ENCODE measurements at regions not wholly inside any gene's neighbourhood (a gene's known extent, or its start where the extent isn't known, plus 50 kb on each side); places are given as distances from the start of the nearest gene placed in this dataset.

DNA sequence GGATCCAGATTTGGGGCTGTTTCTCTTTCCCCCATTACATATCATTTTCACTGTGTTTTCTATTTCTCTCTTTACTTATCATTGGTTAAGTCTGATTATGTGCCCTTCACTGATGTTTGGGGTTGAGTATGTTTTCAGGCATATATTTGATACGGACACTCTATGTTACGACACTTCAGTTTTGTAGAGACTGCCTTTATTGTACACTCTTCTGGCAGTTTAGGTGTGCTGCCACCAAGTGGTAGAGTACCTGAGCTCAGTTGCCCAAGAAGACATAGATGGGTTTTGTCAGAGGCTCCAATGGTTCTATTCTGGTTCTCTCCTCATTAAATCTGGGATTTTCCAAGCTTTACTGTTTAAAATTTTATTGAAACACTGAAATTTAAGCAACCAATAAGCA lies 255.0 kb upstream of the ROPN1 start:
- no peaks in the 10 kb centered on the region for H3K9me3 Mint-ChIP-seq (ENCODE audit: unreplicated experiment)
- no peak for DNase-seq (ENCODE audit: extremely low spot score, unreplicated experiment)
- H3K4me3 Mint-ChIP-seq (ENCODE audit: unreplicated experiment): no peak overlapping the region
- H3K36me3 Mint-ChIP-seq (ENCODE audit: unreplicated experiment): no peaks in the 10 kb centered on the region
- peaks cover 16% of the 10 kb centered on the region for H3K4me1 Mint-ChIP-seq (ENCODE audit: unreplicated experiment)
- no peaks in the 10 kb centered on the region for H3K27me3 Mint-ChIP-seq (ENCODE audit: unreplicated experiment)
- no peak overlapping the region for H3K27ac Mint-ChIP-seq (ENCODE audit: unreplicated experiment)
- peak; percentile 39 for TF ChIP-seq CTCF (IDR thresholded peaks at IDR 0.05)

DNA sequence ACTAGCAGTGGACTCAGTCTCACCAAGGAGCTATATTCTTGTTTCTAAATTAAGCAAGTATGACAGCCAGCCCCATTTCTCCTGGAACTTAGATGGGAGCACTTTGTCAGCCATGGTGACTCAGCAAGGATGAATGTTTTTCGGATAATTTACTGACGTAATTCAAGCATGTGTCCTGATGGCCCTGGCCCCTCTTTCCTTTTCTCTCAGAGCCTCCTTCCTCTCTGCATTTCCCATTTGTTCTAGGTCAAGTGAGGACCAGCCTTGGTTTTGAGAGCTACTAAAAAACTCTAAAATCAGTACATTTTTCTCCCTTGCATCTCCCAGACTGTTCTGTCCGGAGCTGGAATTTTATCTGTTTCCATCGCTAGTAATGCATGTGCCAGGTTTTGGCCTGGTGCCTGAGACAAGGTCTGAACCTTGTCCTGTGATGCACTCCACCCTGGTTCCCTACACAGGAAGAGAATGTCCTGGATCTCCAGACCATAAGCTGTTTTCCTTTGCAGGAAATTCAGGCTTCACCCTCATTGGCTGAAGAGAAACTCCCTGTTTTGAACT lies 256.6 kb upstream of the ROPN1 start:
- H3K27me3 Mint-ChIP-seq (ENCODE audit: unreplicated experiment): no peaks in the 10 kb centered on the region
- H3K27ac Mint-ChIP-seq (ENCODE audit: unreplicated experiment): peak overlapping the region; percentile 79
- no peaks in the 10 kb centered on the region for H3K9me3 Mint-ChIP-seq (ENCODE audit: unreplicated experiment)
- DNase-seq (ENCODE audit: extremely low spot score, unreplicated experiment): no peak
- H3K4me1 Mint-ChIP-seq (ENCODE audit: unreplicated experiment): peaks cover 16% of the 10 kb centered on the region
- no peaks in the 10 kb centered on the region for H3K36me3 Mint-ChIP-seq (ENCODE audit: unreplicated experiment)
- H3K4me3 Mint-ChIP-seq (ENCODE audit: unreplicated experiment): no peak overlapping the region
- no peak for TF ChIP-seq CTCF (IDR thresholded peaks at IDR 0.05)

DNA sequence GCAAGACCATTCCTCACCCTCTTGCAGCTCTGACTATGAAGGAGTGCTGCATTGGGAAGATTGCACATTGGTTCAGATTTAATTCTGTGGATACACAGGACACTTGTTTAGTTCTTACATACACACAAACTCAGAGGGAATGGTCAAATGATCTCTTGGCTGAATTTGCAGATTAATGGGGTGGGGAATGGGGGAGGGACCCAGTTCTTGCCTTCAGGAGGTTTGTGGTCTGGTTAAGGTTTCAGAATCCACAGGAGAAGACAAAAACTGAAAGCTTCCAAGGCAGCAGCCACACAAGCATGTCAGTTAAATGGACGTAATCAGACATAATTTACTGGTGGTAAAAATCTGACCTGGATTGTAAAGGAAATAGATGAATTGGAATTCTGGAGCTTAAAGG lies 257.1 kb upstream of the ROPN1 start:
- TF ChIP-seq CTCF (IDR thresholded peaks at IDR 0.05): no peak
- DNase-seq (ENCODE audit: extremely low spot score, unreplicated experiment): no peak
- no peaks in the 10 kb centered on the region for H3K36me3 Mint-ChIP-seq (ENCODE audit: unreplicated experiment)
- peaks cover 16% of the 10 kb centered on the region for H3K4me1 Mint-ChIP-seq (ENCODE audit: unreplicated experiment)
- peak overlapping the region; percentile 79 for H3K27ac Mint-ChIP-seq (ENCODE audit: unreplicated experiment)
- no peaks in the 10 kb centered on the region for H3K27me3 Mint-ChIP-seq (ENCODE audit: unreplicated experiment)
- no peaks in the 10 kb centered on the region for H3K9me3 Mint-ChIP-seq (ENCODE audit: unreplicated experiment)
- no peak overlapping the region for H3K4me3 Mint-ChIP-seq (ENCODE audit: unreplicated experiment)

GRCh38 chr3:124250053-124250452 lies 258.1 kb upstream of the ROPN1 start:
- no peaks in the 10 kb centered on the region for H3K9me3 Mint-ChIP-seq (ENCODE audit: unreplicated experiment)

GRCh38 chr3:124256156-124256555 lies 264.2 kb upstream of the ROPN1 start:
- H3K9me3 Mint-ChIP-seq (ENCODE audit: unreplicated experiment): no peaks in the 10 kb centered on the region
- DNase-seq (ENCODE audit: extremely low spot score, unreplicated experiment): no peak
- no peak overlapping the region for H3K4me3 Mint-ChIP-seq (ENCODE audit: unreplicated experiment)
- H3K27me3 Mint-ChIP-seq (ENCODE audit: unreplicated experiment): no peaks in the 10 kb centered on the region
- H3K27ac Mint-ChIP-seq (ENCODE audit: unreplicated experiment): no peak overlapping the region
- H3K4me1 Mint-ChIP-seq (ENCODE audit: unreplicated experiment): peaks cover 21% of the 10 kb centered on the region
- H3K36me3 Mint-ChIP-seq (ENCODE audit: unreplicated experiment): peaks cover 2% of the 10 kb centered on the region
- no peak for TF ChIP-seq CTCF (IDR thresholded peaks at IDR 0.05)

More at GRCh38 chr3:124250053-124250452, 258.1 kb upstream of the ROPN1 start:
- Mint-ChIP-seq H3K4me1 (ENCODE audit: unreplicated experiment) (peaks cover 16% of the 10 kb centered on the region), H3K27me3 (ENCODE audit: unreplicated experiment) (no peaks in the 10 kb centered on the region), H3K27ac (ENCODE audit: unreplicated experiment) (no peak overlapping the region), H3K4me3 (ENCODE audit: unreplicated experiment) (no peak overlapping the region), H3K36me3 (ENCODE audit: unreplicated experiment) (no peaks in the 10 kb centered on the region)
- no peak for TF ChIP-seq CTCF (IDR thresholded peaks at IDR 0.05)
- DNase-seq (ENCODE audit: extremely low spot score, unreplicated experiment): no peak

Measured in osteocyte (in vitro differentiated cells).